Occipital lobe (tissue), 1 donor: ENCODE measurements at regions not wholly inside any gene's neighbourhood (a gene's known extent, or its start where the extent isn't known, plus 50 kb on each side); places are given as distances from the start of the nearest gene placed in this dataset.
"Not testable (repeated sequence)": the region's sequence is repeated elsewhere in the genome, so short reads cannot be mapped to it uniquely, and the experiment has no call there.

Source experiments
- DNase-seq: peaks from one replicate; lab custom pipeline; 2025; lab: John Stamatoyannopoulos, UW

DNA sequence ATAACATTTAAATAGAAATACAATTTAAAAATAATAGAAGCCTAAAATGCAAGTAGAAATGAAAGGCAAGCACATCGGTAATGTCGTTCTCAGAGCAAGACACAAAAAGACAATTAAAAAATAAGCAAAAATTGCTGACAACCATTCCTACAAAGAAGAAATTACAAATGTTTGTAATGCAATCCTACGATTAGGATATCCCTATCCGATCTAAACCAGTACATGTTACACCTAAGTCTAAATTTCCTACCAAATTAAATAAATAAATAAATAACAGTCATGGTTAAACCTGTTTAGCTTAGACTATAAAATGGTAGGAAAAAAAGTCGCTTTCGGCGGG, 90.0 kb downstream of the ANXA2R start:
- DNase-seq = no peak

DNA sequence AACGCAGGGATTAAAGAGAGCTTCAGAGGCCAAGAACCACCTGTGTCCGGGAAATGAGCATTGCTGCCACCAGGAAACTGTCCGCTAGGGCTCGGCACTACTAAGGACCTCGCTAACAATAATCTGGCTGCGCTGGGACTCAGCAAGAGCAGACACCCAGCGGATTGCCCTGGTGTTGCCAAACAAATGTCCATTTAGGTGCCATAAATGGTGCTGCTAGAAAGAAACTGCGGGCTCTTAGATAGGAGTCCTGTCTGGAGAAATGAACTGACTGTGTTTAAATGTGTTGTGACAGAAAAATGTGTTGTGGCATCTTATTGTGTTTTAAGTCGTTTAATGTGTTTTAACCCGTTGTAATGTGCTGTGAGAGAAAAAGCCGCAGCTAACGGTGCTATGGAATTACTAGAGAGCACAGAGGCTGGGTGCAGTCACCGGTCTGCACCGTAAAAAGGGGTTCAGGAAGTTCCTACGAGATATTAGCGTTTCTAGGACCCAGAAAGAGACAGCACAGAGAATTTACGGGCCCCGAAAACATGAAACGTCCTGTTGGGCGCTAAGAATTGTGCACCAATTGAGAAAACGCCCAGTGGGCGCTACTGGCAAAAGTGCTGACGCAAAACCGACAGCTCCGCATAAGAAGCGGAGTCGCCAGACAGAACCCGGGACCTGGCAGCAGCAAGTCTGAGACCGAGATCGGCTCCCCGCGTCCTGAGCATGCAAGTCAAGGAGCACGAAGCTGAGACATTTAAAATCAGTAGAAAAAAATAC, 90.6 kb downstream of the ANXA2R start:
- DNase-seq = no peak

DNA sequence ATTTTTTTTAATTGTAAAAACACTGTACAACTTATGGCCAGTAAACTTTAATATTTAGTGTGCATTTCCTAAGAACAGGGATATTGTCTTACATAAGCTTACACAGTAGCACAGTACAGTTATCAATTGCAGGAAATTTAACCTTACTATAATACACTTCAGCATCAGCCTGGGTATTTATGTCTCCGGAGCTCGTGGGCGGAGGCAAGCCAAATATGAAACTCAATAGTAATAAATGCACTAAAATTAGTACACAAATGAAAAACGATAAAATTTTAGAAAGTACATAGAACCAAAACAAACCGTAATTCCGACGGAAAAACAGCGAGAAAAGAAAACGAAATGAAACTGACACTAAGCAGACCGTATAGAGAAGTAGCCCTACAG, 91.2 kb downstream of the ANXA2R start:
- no peak for DNase-seq

DNA sequence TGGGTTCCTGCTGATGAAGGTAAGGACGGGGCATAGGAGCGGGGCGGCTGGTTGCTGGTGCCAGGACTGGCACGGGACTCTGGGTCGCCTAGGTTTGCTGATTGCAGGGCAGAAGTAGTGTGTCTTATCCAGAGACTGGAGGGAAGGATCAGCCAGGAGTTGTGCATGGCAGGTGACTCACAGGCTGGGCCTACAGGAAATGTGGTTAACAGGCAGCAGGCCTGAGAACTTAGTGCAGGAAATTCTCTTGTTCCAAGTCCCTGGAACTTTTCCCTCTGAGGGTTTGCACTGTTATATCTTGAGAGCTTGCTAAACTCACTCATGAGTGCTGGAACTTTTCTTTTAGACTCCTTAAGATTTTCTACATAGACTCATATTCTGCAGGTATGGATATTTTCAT, 95.1 kb downstream of the ANXA2R start:
- no peak for DNase-seq

DNA sequence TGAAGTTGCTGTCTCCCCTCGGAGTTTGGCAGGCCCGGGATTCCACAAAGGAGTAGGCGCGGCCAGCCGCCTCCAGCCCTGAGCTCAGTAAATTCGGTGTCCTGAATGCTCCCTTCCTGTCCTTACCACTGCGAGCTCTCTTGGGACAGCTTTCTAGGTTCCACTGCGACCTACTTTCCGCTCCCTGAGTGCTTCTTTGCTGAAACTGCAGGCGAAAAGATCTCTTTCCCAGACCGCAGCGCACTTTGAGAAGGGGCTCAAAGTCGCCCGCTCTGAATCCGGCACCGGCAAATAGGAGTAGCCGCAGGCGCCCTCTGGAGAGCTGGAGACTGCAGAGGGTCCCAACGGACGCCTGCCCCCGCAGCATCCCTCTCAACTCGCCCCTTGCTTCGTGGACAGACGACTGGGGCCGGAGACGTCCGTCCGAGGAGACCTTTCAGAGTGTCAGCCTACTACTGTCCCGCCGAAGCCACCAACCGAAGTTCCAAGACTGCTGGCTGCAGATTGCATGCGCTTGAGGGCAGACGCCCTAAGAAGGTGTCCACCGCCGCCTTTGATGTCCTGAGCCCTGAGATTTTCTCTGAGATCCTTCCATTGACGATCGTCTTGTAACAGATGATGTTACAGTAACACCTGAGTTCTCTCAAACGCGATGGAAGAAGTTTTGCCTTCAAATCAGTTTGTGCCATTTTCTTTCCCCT, 96.0 kb downstream of the ANXA2R start:
- DNase-seq = no peak

DNA sequence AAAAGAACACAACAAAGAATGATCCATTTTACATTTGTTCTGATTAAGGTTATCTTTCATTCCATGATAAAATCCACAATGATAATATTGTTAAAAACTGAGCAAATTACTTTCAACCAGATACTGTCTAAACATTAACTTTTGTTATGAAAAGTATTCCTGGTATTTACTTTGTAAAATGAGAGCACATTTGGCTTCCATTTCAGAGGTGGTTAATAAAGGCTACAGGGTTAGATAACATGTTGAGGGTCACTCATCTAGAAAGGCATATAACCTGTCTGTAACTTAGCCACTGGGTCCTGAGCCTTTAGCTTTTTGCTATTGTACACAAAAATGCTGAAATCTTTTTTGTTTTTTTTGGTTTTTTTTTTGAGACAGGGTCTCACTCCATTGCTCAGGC, 99.3 kb downstream of the ANXA2R start:
- no peak for DNase-seq

DNA sequence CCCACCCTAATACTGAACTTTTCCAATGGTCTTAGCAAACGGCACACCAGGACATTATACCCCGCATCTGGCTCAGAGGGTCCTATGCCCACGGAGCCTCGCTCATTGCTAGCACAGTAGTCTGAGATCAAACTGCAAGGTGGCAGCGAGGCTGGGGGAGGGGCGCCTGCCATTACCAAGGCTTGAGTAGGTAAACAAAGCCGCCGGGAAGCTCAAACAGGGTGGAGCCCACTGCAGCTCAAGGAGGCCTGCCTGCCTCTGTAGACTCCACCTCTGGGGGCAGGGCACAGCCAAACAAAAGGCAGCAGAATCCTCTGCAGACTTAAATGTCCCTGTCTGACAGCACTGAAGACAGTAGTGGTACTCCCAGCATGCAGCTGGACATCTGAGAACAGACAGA, 108.1 kb downstream of the ANXA2R start:
- DNase-seq = not testable (repeated sequence)

DNA sequence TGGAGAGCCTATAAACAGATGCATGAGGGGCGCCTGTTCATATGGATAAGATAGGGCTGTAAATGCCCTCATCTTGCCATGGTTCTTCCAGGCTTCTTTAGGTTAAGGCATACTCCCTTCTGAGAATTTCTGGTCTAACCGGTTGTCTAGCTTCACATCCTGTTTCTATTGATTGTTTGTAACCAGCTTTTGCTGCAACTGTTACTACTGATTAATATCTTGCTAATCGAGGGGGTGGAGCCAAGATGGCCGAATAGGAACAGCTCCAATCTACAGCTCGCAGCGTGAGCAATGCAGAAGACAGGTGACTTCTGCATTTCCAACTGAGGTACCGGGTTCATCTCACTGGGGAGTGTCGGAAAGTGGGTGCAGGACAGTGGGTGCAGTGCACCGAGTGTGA, 108.7 kb downstream of the ANXA2R start:
- not testable (repeated sequence) for DNase-seq

DNA sequence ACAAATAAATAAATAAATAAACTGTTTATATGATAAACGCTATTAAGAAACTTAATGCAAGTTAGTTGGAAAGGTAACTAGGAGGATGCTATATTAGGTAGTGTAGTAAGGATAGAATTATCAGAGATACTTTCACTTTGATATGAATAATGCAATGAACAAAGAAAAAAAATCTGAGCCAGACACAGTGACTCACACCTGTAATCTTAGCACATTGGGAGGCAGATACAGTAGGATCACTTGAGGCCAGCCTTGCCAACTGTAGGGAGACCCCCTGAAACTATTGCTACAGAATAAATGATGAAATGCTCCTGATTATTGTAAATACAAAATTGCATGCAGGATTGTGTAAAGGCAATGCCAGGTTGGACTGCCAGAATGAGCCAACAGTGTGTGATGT, 109.2 kb downstream of the ANXA2R start:
- DNase-seq = no peak

DNA sequence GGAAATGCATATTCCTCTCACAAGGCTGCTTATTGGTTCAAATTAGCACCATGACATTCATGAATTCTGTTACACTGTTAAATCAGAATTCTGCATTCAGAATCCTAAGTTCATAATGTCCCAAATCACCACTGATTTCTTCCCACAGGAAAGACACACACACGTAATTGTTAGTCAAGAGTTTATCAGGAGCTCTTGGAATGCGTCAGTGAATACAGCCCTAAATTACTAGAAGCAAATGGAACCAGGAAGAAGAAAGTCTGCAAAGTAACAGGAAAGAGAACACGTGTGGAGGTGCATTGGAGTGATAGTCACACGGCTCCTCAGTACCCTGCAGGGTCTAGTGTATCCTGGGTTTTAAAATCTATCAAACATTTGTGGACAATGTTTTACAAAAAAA, 110.2 kb downstream of the ANXA2R start:
- no peak for DNase-seq

DNA sequence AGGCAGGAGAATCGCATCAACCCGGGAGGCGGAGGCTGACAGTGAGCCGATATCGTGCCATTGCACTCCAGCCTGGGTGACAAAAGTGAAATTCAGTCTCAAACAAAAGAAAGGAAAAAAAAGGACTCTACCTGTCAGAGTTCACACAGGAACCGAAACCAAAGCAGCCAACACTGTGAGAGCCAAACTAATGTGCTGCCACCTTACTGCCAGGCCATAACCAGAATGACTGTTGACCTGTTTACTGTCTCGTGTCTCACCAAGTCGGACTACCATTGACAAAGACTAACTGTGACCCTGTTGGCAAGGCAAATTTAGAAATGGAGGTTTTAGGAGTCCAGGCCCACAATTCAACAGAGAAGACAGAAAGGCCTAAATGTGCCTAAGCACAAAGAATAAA, 112.4 kb downstream of the ANXA2R start:
- no peak for DNase-seq

DNA sequence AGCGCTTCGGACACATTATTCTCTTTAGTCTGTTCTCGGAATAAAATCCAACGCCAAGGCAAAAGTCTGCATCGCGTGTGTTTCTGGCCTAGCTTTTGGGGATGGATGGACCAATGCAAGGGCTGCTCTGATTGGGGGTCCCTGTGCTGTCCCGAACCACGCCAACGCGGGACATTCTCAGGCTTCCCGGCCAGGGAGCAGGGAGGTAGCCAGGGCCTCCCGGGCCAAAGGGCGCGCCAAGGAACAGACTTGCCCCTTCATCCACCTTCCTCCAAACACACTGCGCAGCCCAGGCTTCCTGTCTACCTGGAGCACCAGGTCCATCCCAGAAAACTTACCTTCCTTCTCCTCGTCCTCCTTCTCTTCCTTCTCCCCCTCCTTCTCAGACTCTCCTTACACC, 113.0 kb upstream of the SELENOP start:
- no peak for DNase-seq

DNA sequence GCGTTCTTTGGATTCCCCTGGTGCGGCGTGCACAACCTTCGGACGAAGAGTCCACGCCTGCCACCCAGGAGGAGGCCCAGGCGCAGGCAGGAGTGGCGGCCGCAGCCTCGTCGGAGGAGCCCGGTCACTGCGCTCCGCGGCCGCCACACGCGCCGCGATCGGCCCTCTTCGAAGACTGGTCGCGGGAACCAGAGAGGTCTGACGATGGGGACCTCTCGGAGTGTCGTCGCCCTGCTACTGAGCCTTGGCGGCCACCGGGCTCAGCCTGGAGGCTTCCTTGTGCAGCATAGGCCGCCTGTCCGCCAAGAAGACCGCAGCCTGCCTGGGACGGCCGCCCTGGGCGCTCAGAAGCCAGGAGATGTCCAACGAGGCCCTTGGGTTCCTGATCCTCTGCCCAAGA, 112.5 kb upstream of the SELENOP start:
- DNase-seq = no peak

DNA sequence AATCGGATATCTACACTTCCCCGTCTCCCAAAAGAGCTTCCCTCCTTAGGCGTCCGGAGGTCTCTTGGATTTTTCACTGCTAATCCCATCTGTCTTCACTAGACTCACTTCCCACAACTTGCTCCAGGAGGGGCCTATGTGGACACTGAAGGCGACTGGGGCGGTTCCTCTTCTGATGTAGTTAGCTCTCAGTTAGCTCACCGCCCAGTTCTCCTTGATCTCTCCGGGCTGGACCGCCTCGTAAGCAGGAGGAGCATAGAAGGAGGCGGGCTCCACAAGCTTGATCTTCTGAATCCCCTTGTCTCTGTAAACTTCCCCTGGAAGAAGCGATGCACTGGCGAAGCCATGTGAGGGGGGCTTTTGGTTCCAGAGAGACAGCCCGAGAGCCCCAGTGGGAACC, 112.0 kb upstream of the SELENOP start:
- DNase-seq = no peak

DNA sequence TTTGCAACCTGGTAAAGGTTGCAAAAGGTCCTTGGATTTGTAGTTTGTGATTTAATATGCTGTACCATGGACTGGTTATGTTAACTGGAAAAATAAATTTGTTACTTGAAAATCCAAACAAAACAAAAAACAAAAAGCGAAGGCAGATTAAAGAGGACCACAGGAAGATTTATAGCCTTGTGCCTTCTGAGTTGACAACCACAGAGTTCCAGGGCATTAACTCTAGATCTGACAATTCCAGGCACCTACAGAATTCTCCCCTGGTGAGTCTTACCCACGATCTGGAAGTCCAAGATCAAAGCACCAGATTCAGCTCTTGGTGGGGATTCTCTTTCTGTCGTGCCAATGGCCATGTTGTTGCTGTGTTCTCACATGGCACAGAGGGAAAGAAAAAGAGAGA, 107.9 kb upstream of the SELENOP start:
- no peak for DNase-seq

DNA sequence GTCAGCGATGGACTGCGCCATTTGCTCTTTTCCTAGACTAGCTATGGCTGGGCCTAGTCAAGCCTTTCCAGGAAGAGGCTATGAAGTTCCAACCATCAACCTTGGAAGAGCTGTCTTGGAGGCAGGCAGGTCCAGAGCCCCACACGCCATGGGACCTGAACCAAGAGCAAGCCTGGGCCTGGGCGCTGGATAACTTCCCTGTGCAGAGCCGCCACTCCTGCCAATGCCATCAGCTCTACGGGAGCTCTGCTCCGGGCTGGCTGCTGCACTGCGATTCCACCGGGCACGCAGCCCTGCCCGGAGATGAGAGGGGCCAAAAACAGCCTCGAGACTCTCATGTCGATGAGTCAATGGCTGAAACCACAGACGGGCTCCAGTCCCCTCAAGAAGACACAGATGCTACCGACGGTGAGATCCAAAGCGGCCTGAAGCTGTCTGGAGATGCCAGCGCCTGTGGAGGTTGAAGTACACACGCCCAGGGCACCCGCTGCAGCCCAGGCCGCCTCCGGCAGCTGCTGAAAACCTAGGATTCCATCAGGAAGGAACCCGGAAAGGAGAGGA, 103.7 kb upstream of the SELENOP start:
- no peak for DNase-seq

DNA sequence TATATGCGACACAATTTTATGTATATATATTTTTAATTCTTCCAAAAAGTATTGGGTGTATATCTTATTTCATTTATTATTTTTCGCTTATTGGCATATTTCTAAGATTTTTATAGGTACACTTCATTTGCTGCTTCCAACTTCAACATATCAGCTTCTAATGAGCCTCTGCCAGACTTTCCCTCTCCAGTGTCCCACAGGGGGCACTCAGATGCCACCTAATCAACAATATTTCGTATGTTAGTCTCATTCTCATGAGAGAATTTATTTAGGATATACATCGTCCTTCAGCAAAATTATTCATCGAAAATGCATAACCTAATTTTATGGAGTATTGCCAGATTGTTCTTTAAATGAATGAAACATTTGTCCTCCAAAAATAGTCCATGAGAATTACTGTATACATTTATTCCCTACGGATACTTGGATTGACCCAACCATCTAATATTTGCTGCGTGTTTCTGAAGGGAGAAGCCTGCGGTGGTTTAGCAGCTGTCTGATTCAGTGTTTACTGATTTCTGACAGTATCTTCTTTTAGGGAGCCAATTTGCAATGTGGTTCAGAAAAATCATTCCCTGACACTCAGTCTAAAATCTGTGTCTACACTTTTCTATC, 100.6 kb upstream of the SELENOP start:
- DNase-seq = no peak

DNA sequence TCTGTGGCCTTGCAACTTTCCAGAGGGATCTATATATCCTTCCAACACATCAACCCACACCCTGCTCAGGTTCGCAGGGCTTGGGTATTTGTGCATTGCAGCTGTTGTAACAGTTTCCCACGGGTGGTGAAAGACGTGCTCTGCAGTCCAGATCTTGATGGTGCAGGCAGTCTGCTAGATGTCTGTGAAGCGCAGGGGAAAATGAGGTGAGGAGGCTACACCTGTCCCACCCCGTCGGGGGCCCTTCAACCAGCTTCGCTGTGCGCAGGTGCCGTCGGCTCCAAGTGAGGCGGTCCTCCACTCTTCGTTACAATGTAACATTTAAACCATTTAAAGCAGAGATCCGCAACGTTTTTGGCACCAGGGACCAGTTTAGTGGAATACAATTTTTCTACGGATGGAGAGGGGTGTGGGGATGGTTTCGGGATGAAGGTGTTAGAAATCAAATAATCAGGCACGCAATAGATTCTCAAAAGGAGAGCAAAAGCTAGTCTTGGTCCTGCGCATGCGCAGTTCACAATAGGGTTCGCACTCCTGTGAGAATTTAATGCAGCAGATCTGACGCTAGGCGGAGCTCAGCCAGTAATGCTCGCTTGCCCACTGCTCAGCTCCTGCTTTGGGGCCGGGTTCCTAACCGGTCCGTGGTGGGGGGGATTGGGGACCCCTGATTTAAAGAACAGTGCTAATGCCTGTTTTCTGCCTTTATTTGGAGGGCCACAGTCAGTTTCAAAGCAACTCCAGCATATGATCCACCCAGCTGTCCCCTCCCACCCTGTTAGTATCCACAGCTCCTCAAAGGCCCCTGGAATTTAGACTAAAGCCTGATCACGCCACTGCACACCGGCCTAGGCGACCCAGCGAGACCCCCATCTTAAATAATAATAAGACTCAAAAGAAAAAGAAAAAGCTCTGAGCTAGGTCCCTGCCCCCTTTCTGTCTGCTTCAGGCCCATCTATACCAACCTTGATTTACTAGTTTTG, 97.1 kb upstream of the SELENOP start:
- DNase-seq = peak; percentile 78

DNA sequence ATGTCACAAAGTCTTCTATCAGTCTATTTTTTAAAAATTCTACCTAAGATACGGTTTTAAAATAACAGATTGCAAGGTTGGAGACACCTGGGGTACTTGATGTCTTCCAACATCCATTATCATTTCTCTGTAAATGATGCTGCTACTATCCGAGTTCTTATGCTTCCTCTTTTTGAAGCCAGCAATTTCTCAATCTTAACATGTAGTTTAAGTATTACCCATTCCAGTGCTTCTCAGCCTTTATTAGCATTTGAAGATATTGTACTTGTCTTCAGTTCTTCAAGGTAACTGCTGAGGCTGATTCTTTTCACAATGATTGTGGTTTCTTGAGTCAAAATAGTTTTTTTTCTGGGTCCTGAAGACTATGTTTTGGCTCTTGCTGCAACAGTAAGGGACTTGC, 96.4 kb upstream of the SELENOP start:
- no peak for DNase-seq

DNA sequence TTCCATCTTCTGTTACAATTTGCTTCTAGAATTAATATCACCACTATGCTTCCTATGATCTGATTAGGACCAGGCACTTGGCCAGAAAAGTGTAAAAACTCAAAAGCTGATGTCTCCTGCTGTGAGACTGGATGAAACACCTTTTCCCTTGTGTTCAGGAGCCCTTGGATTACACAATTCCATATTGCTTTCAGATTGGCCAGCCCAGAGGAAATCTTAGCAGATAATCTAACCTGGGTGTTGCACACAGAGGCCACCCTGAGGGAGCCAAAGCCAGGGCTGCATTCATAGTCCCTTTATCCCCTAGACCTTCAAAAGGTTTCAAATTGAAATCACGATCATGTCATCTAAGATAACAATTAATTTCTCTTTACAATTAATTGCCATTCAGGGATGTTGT, 94.1 kb upstream of the SELENOP start:
- DNase-seq = no peak

DNA sequence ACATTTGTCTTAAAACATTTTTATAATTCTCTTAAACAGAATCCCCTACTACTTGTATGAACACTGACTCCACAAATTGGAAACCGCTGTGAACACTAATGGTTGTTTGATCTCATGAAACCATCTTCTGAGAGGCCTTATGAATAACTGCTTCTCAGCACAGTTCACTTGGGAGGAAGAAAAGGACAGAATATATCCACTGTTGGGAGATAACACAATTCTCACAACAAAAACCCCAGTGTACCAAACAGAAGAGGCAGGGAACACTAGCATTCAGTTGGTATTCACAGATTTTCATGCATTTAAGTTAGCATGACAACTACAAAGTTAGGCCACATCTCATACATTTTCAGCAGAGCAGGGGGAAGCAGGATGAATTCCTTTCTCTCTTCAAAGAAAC, 89.0 kb upstream of the SELENOP start:
- DNase-seq = no peak

DNA sequence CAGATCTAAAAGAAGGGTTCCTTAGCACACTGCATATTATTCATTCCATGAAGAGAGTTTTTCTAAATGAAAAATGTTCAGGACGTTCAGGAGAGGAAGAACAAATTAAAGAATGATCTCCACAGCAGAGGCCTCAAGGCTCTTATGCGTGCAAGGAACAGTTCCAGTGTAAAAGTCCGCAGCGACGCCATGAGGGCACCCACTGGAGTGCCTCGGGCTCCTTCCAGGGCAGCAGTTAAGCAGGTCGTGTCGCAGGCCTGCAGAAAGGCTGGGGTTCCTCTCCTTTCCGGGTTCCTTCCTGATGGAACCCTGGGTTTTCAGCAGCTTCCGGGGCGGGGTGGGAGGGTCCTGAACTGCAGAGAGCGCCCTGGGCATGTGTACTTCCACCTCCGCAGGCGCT, 87.1 kb upstream of the SELENOP start:
- no peak for DNase-seq
